Astrocyte (in vitro differentiated cells and primary cell): ENCODE measurements at regions not wholly inside any gene's neighbourhood (a gene's known extent, or its start where the extent isn't known, plus 50 kb on each side); places are given as distances from the start of the nearest gene placed in this dataset.

Experiments used
- DNase-seq: peaks from one replicate; pipeline ENCODE4 v3.0.0-alpha.2; 2010; ENCODE audit warnings: low read depth
- FAIRE-seq: peaks from 2 replicates; lab custom pipeline; 2011; peaks lifted over from hg19 to GRCh38; lab: Jason Lieb, UNC
- H2AFZ ChIP-seq: 2 replicates; pipeline ENCODE4 v1.6.0; 2012; ENCODE audit warnings: low read depth, low read length, inconsistent platforms
- H3K27ac ChIP-seq: 2 replicates; pipeline ENCODE4 v1.5.1; 2011; ENCODE audit warnings: low read depth, low read length, inconsistent platforms
- H3K27me3 ChIP-seq: 2 replicates; pipeline ENCODE4 v1.6.0; 2011; ENCODE audit warnings: low read length, inconsistent platforms; ENCODE audit not compliant: insufficient read depth
- H3K36me3 ChIP-seq: 2 replicates; pipeline ENCODE4 v1.5.1; 2011; ENCODE audit warnings: low read length, inconsistent platforms; ENCODE audit not compliant: insufficient read depth
- H3K4me1 ChIP-seq: 2 replicates; pipeline ENCODE4 v1.5.1; 2011; ENCODE audit warnings: low read length, inconsistent platforms; ENCODE audit not compliant: insufficient read depth
- H3K4me2 ChIP-seq: 2 replicates; pipeline ENCODE4 v1.6.0; 2012; ENCODE audit warnings: low read length, inconsistent platforms
- H3K4me3 ChIP-seq: 2 replicates; pipeline ENCODE4 v1.5.1; 2011; ENCODE audit warnings: low read depth, mild to moderate bottlenecking, low read length, inconsistent platforms; ENCODE audit not compliant: insufficient read depth
- H3K79me2 ChIP-seq: 2 replicates; pipeline ENCODE4 v1.6.0; 2012; ENCODE audit warnings: mild to moderate bottlenecking, low read length, inconsistent platforms; ENCODE audit not compliant: insufficient read depth
- H3K9ac ChIP-seq: 2 replicates; pipeline ENCODE4 v1.6.0; 2012; ENCODE audit warnings: mild to moderate bottlenecking, low read length, inconsistent platforms
- H3K9me3 ChIP-seq: 2 replicates; pipeline ENCODE4 v1.5.1; 2012; ENCODE audit warnings: low read depth, mild to moderate bottlenecking, low read length, inconsistent platforms; ENCODE audit not compliant: insufficient read depth
- H4K20me1 ChIP-seq: 2 replicates; pipeline ENCODE4 v1.6.0; 2012; ENCODE audit warnings: low read length, inconsistent platforms; ENCODE audit not compliant: insufficient read depth
- H3K27ac Mint-ChIP-seq: one replicate; pipeline ENCODE4 v1.8.0; 2021; ENCODE audit warnings: mild to moderate bottlenecking, mixed read lengths; ENCODE audit not compliant: unreplicated experiment
- H3K27me3 Mint-ChIP-seq: one replicate; pipeline ENCODE4 v1.8.0; 2021; ENCODE audit warnings: low read depth, mixed read lengths; ENCODE audit not compliant: unreplicated experiment
- H3K36me3 Mint-ChIP-seq: one replicate; pipeline ENCODE4 v1.8.0; 2021; ENCODE audit warnings: low read depth, mixed read lengths; ENCODE audit not compliant: unreplicated experiment
- H3K4me1 Mint-ChIP-seq: one replicate; pipeline ENCODE4 v1.8.0; 2021; ENCODE audit warnings: low read depth, mixed read lengths; ENCODE audit not compliant: unreplicated experiment
- H3K4me3 Mint-ChIP-seq: one replicate; pipeline ENCODE4 v1.8.0; 2021; ENCODE audit warnings: mild to moderate bottlenecking, moderate library complexity, mixed read lengths; ENCODE audit not compliant: unreplicated experiment
- H3K9me3 Mint-ChIP-seq: one replicate; pipeline ENCODE4 v1.8.0; 2021; ENCODE audit warnings: mild to moderate bottlenecking, mixed read lengths; ENCODE audit not compliant: unreplicated experiment
- CTCF ChIP-seq: IDR thresholded peaks from 2 replicates; pipeline ENCODE4 v1.5.1; 2011; ENCODE audit warnings: low read depth, mild to moderate bottlenecking, inconsistent platforms, low read length, moderate library complexity; ENCODE audit not compliant: insufficient read depth
- EZH2 ChIP-seq: IDR thresholded peaks from 2 replicates; pipeline ENCODE4 v1.6.1; 2012; ENCODE audit warnings: mild to moderate bottlenecking, low read length, inconsistent platforms; ENCODE audit not compliant: insufficient read depth

- Mint-ChIP-seq H3K4me3 (no peak overlapping the region), H3K36me3 (peaks cover 3% of the 10 kb centered on the region), H3K9me3 (peaks cover 6% of the 10 kb centered on the region), H3K27me3 (no peaks in the 10 kb centered on the region), H3K4me1 (no peaks in the 10 kb centered on the region), H3K27ac (no peak overlapping the region)
- no peaks in the 10 kb centered on the region for H4K20me1 ChIP-seq
- no peaks in the 10 kb centered on the region for H3K79me2 ChIP-seq
- H3K27ac ChIP-seq = no peak overlapping the region
- no peak overlapping the region for H3K4me3 ChIP-seq
- no peaks in the 10 kb centered on the region for H3K4me1 ChIP-seq
- no peak overlapping the region for H2AFZ ChIP-seq
- FAIRE-seq = no peak
- no peak for DNase-seq
- H3K9me3 ChIP-seq = peaks cover 16% of the 10 kb centered on the region
- H3K27me3 ChIP-seq = no peaks in the 10 kb centered on the region
- H3K9ac ChIP-seq = no peak overlapping the region
- TF ChIP-seq CTCF (no peak), EZH2 (no peak)
- H3K4me2 ChIP-seq = no peak overlapping the region
- H3K36me3 ChIP-seq = no peaks in the 10 kb centered on the region
Measured at GRCh38 chr10:130234171-130234965, 98.2 kb downstream of the GLRX3 start.

- no peak overlapping the region for H3K9ac ChIP-seq
- no peaks in the 10 kb centered on the region for H3K4me1 ChIP-seq
- no peaks in the 10 kb centered on the region for H3K79me2 ChIP-seq
- no peak overlapping the region for H2AFZ ChIP-seq
- no peaks in the 10 kb centered on the region for H3K4me1 Mint-ChIP-seq
- H3K27me3 ChIP-seq = no peaks in the 10 kb centered on the region
- H3K9me3 ChIP-seq = peaks cover 16% of the 10 kb centered on the region
- H3K4me3 Mint-ChIP-seq = no peak overlapping the region
- no peaks in the 10 kb centered on the region for H4K20me1 ChIP-seq
- no peak for TF ChIP-seq CTCF
- no peak for TF ChIP-seq EZH2
- peaks cover 2% of the 10 kb centered on the region for H3K36me3 Mint-ChIP-seq
- FAIRE-seq (no peak), DNase-seq (no peak)
- no peak overlapping the region for H3K4me3 ChIP-seq
- H3K9me3 Mint-ChIP-seq = peaks cover 9% of the 10 kb centered on the region
- no peak overlapping the region for H3K27ac Mint-ChIP-seq
- H3K27ac ChIP-seq = no peak overlapping the region
- H3K36me3 ChIP-seq = no peaks in the 10 kb centered on the region
- H3K27me3 Mint-ChIP-seq = no peaks in the 10 kb centered on the region
- no peak overlapping the region for H3K4me2 ChIP-seq
Measured at GRCh38 chr10:130236711-130237110, 100.5 kb downstream of the GLRX3 start.

- Histone ChIP-seq H3K4me2 (no peak overlapping the region), H3K4me3 (no peak overlapping the region), H3K79me2 (no peaks in the 10 kb centered on the region), H3K27ac (no peak overlapping the region), H3K4me1 (no peaks in the 10 kb centered on the region), H3K27me3 (no peaks in the 10 kb centered on the region), H3K36me3 (no peaks in the 10 kb centered on the region), H4K20me1 (no peaks in the 10 kb centered on the region), H3K9me3 (peaks cover 19% of the 10 kb centered on the region), H2AFZ (no peak overlapping the region), H3K9ac (no peak overlapping the region)
- DNase-seq (no peak), FAIRE-seq (no peak)
- Mint-ChIP-seq H3K36me3 (no peaks in the 10 kb centered on the region), H3K4me1 (no peaks in the 10 kb centered on the region), H3K27ac (no peak overlapping the region), H3K27me3 (no peaks in the 10 kb centered on the region), H3K4me3 (no peak overlapping the region), H3K9me3 (peaks cover 17% of the 10 kb centered on the region)
- no peak for TF ChIP-seq CTCF
- no peak for TF ChIP-seq EZH2
Measured at GRCh38 chr10:130240409-130240808, 104.2 kb downstream of the GLRX3 start.
